HG03045 (cell line): ENCODE measurements at regions not wholly inside any gene's neighbourhood (a gene's known extent, or its start where the extent isn't known, plus 50 kb on each side); places are given as distances from the start of the nearest gene placed in this dataset.
A peak's percentile ranks its signal among the peaks of the same experiment; 100 is the strongest.
"Not testable (repeated sequence)": the region's sequence is repeated elsewhere in the genome, so short reads cannot be mapped to it uniquely, and the experiment has no call there.

ENCODE experiments used
- ATAC-seq: cut with Tn5 transposase; IDR thresholded peaks from one replicate; pipeline ENCODE4 v1.9.1; 2021; ENCODE audit warnings: mild to moderate bottlenecking, moderate library complexity; ENCODE audit not compliant: unreplicated experiment

- not testable (repeated sequence) for ATAC-seq
These were observed 135.2 kb downstream of the FAM72B start for GRCh38 chr1:121048769-121049443.

GRCh38 chr1:121050097-121050496 lies 134.0 kb downstream of the FAM72B start:
- ATAC-seq: not testable (repeated sequence)

GRCh38 chr1:121051161-121051790 lies 132.9 kb downstream of the FAM72B start:
- ATAC-seq: not testable (repeated sequence)

GRCh38 chr1:121052081-121052660 lies 132.0 kb downstream of the FAM72B start:
- not testable (repeated sequence) for ATAC-seq

- not testable (repeated sequence) for ATAC-seq
These were observed 129.2 kb downstream of the FAM72B start for GRCh38 chr1:121054928-121055327.

- not testable (repeated sequence) for ATAC-seq
These were observed 117.2 kb downstream of the FAM72B start for GRCh38 chr1:121066925-121067324.

GRCh38 chr1:121068738-121069499 lies 115.2 kb downstream of the FAM72B start:
- ATAC-seq: not testable (repeated sequence)

- ATAC-seq: not testable (repeated sequence)
These were observed 110.3 kb downstream of the FAM72B start for GRCh38 chr1:121073852-121074251.

GRCh38 chr1:121075254-121075805 lies 108.8 kb downstream of the FAM72B start:
- not testable (repeated sequence) for ATAC-seq

GRCh38 chr1:121076674-121077073 lies 107.5 kb downstream of the FAM72B start:
- ATAC-seq: peak; percentile 76

GRCh38 chr1:121079655-121080054 lies 104.5 kb downstream of the FAM72B start:
- ATAC-seq: not testable (repeated sequence)

- ATAC-seq: not testable (repeated sequence)
These were observed 103.8 kb downstream of the FAM72B start for GRCh38 chr1:121080197-121080903.

- ATAC-seq: not testable (repeated sequence)
These were observed 103.3 kb downstream of the FAM72B start for GRCh38 chr1:121080904-121081264.

- ATAC-seq: not testable (repeated sequence)
These were observed 102.4 kb downstream of the FAM72B start for GRCh38 chr1:121081625-121082199.

GRCh38 chr1:121082995-121083394 lies 101.1 kb downstream of the FAM72B start:
- not testable (repeated sequence) for ATAC-seq

GRCh38 chr1:121086249-121086648 lies 97.9 kb downstream of the FAM72B start:
- ATAC-seq: not testable (repeated sequence)

- not testable (repeated sequence) for ATAC-seq
These were observed 96.9 kb downstream of the FAM72B start for GRCh38 chr1:121087221-121087620.

GRCh38 chr1:121088568-121088967 lies 95.6 kb downstream of the FAM72B start:
- not testable (repeated sequence) for ATAC-seq

- ATAC-seq: not testable (repeated sequence)
These were observed 91.7 kb downstream of the FAM72B start for GRCh38 chr1:121092329-121092968.
